GM21528 (cell line): ENCODE measurements at regions not wholly inside any gene's neighbourhood (a gene's known extent, or its start where the extent isn't known, plus 50 kb on each side); places are given as distances from the start of the nearest gene placed in this dataset.

Source experiments
- ATAC-seq: cut with Tn5 transposase; IDR thresholded peaks from one replicate; pipeline ENCODE4 v1.9.1; 2021; ENCODE audit warnings: mild to moderate bottlenecking, moderate library complexity; ENCODE audit not compliant: unreplicated experiment, low FRiP score

- no peak for ATAC-seq
These were observed 402.2 kb downstream of the GPATCH2 start for GRCh38 chr1:217228689-217229088.

DNA sequence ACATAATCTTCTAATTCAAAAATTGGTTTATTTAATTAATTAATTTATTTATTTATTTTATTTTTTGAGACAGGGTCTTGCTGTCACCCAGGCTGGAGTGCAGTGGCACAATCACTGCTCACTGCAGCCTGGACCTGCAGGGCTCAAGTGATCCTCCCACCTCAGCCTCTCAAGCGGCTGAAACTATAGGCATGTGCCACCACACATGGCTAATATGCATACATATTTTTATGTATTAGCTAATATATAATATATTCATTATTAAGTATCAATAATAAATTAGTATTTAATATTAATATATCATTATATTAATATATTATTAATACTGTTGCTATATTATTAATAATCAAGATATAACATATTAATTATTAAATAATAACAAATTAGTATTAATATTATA is 406.7 kb downstream of the GPATCH2 start:
- ATAC-seq: no peak

- ATAC-seq: no peak
These were observed 416.3 kb downstream of the GPATCH2 start for GRCh38 chr1:217214551-217214950.

DNA sequence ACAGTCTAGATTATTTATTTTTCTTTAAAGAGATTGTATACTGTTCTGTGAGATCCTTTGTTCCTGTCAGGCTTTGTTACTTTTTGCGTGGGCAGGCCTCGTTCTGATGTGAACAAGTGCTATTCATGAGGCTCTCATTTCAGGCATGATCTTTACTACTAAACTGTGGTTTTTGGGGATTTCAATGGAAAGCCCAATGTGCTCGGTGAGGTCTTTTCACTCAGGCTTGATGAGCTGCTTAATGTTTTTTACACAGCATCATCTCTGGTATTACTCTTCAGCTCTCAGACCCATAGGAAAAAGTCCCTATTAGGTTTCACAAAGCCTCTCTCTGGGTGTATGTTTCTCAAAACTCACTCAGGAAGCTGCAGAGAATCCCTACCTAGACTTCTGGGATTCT is 419.4 kb downstream of the GPATCH2 start:
- no peak for ATAC-seq

DNA sequence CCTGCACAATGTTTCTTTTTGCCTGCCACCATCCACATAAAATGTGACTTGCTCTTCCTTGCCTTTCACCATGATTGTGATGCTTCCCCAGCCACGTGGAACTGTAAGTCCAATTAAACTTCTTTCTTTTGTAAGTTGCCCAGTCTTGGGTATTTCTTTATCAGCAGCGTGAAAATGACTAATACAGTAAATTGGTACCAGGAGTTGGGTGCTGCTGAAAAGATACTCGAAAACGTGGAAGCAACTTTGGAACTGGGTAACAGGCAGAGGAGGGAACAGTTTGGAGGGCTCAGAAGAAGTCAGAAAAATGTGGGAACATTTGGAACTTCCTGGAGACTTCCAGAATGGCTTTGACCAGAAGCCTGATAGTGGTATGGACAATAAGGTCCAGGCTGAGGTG is 425.3 kb downstream of the GPATCH2 start:
- ATAC-seq: no peak

- no peak for ATAC-seq
These were observed 434.3 kb downstream of the GPATCH2 start for GRCh38 chr1:217196616-217197015.

DNA sequence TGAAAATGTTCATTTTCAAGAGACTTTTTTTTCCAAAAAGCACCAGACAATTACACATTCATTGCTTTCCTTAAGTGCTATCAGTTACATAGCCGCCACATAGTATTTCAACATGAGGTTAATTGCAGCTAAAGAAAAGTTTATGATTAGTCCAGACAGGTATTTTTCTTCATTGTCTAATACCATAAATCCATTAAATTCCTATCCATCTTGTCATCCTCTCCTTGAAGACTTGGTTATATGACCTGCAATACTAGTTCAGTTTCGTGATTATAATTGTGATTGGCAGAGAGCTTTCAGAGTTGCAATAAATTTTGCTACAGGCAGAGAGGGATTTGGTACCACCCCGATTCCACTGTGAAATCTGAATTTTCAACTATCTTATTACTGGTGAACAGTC is 437.7 kb downstream of the GPATCH2 start:
- ATAC-seq: no peak

GRCh38 chr1:217191441-217191840 is 439.4 kb downstream of the GPATCH2 start:
- no peak for ATAC-seq

GRCh38 chr1:217190359-217190758 is 440.5 kb downstream of the GPATCH2 start:
- ATAC-seq: no peak

DNA sequence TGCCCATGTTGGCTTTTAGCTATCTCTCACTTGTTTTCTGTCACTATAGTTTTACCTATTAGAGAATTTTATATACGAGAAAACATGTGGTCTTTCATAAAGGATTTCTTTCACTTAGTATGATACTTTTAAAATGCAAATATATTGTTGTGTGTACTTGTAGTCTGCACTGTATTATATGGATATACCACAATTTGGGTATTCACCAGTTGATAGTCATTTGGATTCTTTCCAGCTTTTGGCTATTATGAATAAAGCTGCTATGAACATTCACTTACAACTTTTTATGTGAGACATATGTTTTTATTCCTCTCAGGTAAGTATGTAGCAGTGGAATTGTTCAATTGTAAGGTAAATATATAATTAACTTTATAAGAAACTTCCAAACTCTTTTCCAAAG is 441.5 kb downstream of the GPATCH2 start:
- ATAC-seq: no peak

- ATAC-seq: no peak
These were observed 442.3 kb downstream of the GPATCH2 start for GRCh38 chr1:217188280-217189237.

- ATAC-seq: no peak
These were observed 444.2 kb downstream of the GPATCH2 start for GRCh38 chr1:217186664-217187063.

DNA sequence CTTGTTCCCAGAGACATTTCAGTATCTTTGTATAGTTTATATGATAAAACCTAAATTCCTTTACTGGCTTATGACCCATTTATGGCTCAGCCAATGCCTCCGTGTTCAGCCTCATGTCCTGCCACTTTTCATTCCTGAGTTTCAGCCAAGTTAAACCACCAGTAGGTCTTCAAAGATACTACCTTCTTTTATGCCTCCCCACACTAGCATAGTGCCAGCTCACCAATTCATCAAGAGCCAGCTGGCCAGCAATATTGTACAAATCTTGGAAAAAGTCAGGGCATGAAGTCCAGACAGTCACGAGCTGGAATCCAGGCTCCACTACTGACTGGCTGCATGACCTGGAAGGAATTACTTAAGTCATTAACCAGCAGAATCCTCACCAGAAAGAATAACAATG is 446.0 kb downstream of the GPATCH2 start:
- ATAC-seq: no peak

- no peak for ATAC-seq
These were observed 447.9 kb downstream of the GPATCH2 start for GRCh38 chr1:217182992-217183391.

GRCh38 chr1:217181756-217182155 is 449.1 kb downstream of the GPATCH2 start:
- no peak for ATAC-seq

DNA sequence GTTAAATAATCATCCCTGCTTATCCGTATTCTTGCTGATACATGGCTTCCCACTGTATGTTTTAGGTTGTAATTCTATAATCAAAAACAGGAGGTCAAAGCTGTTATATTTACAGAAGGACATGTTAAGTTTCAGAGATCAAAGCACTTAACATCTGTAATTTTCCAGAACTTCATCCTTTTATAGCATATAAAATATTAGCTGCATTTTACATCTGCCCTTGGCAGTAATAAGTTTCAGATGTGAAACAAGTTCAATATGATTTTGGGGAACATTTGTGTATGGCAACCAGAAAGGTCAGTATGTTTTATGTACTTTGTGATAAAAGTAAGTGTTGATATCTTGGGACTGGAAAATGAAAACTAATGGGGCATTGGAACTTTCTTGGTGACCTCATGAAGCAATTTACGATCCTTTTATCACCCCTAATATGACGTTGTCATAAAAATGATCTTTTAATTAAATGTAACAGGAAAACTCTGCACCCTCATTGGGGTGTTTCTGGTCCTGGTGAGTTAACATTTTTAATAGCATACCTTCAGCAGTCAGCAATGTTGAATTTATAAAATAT is 449.6 kb downstream of the GPATCH2 start:
- no peak for ATAC-seq

DNA sequence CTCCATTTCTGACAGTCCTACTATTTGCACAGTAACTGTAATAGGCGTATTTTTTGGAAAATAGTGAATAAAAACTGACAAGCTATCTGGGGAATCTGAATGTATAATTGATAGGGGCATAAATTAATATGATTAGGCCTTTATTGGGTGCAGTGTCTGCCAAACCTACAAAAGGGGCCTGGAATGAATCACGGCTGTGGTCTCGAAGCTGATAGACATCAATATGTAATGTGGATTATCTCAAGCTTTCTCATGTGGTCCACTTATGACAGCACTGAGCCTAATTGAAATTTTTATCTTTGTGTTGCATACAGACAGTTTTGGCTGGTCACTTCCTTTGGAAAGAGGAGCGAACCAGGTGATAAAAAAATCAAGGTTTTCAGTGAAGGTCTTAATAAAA is 450.4 kb downstream of the GPATCH2 start:
- ATAC-seq: no peak

- ATAC-seq: no peak
These were observed 441.2 kb upstream of the ESRRG start for GRCh38 chr1:217164403-217164802.

DNA sequence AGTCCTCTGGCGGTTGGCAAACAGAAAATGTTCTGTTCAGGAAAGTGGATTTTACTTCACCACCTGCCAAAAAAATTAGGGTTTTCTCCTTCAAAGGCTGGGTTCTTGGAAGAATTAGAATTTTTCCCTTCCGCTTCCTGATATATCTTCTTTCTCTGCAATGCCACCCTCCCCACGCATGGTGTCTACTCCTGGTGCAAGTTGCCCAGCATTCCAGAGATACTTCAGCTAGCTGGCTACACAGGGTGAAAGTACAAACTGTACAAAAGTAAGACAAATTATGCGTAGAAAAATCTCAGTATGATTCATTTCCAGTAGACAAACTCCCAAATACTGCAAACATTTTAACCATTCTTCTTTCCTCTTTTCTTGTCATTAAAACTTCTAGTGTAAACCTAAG is 430.1 kb upstream of the ESRRG start:
- ATAC-seq: no peak

DNA sequence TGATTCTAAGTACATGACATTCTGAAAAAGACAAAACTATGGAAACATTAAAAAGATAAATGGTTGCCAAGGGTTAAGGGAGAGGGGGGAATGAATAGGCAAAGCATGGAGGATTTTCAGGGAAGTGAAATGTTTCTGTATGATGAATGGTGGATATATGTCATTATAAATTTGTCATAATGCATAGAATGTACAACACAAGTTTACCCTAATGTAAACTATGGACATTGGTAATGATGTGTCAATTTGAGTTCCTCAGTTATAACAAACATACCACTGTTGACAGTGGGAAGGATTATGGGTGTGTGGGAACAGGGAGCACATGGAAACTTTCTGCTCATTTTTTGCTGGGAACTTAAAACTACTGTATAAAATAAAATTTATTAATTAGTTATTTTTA is 427.1 kb upstream of the ESRRG start:
- no peak for ATAC-seq

GRCh38 chr1:217149791-217150190 is 426.6 kb upstream of the ESRRG start:
- ATAC-seq: no peak

DNA sequence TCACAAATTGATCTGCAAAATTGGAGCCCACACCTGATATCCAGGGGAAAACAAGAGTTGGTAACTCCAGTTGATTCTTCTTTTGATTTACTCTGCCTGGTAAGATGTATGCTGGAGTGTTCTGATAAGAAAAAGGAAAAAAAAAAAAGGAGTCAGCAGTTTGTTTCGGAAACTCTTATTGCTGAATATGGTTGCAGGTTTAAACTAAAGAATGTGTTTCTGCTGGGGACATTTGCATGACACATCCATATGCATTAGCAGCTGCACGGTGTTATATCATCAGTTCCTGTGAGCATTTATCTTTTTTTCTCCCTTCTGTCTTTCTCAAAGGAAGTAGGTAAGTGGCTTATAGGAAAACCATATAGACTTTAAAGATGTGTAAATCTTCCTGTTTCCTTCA is 418.5 kb upstream of the ESRRG start:
- ATAC-seq: no peak
